ENCODE measurements at regions not wholly inside any gene's neighbourhood (a gene's known extent, or its start where the extent isn't known, plus 50 kb on each side); places are given as distances from the start of the nearest gene placed in this dataset.
"Not testable (repeated sequence)": the region's sequence is repeated elsewhere in the genome, so short reads cannot be mapped to it uniquely, and the experiment has no call there.

GRCh38 chr17:70945386-70945785, 776.1 kb downstream of the KCNJ2 start:
- Histone ChIP-seq H3K9me2 (ENCODE audit: insufficient read depth) (no peaks in the 10 kb centered on the region), H3K4me3 (no peak overlapping the region), H3F3A (ENCODE audit: insufficient read depth, low read depth) (no peaks in the 10 kb centered on the region), H3K27ac (no peak overlapping the region), H3K27me3 (ENCODE audit: insufficient read depth, low read depth) (no peaks in the 10 kb centered on the region), H3K4me1 (replicated peaks; ENCODE audit: insufficient read depth) (no peaks in the 10 kb centered on the region), H3K4me2 (no peak overlapping the region), H3K9me3 (ENCODE audit: insufficient read depth, low read depth) (no peaks in the 10 kb centered on the region), H3K79me2 (ENCODE audit: low read depth) (no peaks in the 10 kb centered on the region), H3K36me3 (ENCODE audit: low read depth) (no peaks in the 10 kb centered on the region), H4K20me1 (ENCODE audit: insufficient read depth) (no peaks in the 10 kb centered on the region), H2AFZ (no peak overlapping the region)
- no TSS peak for BruUV-seq (replicated peaks)
- intact Hi-C loops (cut with micrococcal nuclease; ENCODE audit: unreplicated experiment), result no loop called here
- ChIA-PET POLR2A (ENCODE audit: unreplicated experiment) (interaction anchor here (0.5 kb wide), 1 partner anchor 60 kb away, joined by 7 read pairs; no protein-coding TSS in a partner anchor), CTCF (no interaction called here)
- TF ChIP-seq, protein P1, sequence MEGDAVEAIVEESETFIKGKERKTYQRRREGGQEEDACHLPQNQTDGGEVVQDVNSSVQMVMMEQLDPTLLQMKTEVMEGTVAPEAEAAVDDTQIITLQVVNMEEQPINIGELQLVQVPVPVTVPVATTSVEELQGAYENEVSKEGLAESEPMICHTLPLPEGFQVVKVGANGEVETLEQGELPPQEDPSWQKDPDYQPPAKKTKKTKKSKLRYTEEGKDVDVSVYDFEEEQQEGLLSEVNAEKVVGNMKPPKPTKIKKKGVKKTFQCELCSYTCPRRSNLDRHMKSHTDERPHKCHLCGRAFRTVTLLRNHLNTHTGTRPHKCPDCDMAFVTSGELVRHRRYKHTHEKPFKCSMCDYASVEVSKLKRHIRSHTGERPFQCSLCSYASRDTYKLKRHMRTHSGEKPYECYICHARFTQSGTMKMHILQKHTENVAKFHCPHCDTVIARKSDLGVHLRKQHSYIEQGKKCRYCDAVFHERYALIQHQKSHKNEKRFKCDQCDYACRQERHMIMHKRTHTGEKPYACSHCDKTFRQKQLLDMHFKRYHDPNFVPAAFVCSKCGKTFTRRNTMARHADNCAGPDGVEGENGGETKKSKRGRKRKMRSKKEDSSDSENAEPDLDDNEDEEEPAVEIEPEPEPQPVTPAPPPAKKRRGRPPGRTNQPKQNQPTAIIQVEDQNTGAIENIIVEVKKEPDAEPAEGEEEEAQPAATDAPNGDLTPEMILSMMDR (conservative IDR thresholded peaks at IDR 0.05), result no peak
- TF ChIP-seq EZH2 (IDR thresholded peaks at IDR 0.05; ENCODE audit: low read depth), result no peak
- no peak for DNase-seq

DNA sequence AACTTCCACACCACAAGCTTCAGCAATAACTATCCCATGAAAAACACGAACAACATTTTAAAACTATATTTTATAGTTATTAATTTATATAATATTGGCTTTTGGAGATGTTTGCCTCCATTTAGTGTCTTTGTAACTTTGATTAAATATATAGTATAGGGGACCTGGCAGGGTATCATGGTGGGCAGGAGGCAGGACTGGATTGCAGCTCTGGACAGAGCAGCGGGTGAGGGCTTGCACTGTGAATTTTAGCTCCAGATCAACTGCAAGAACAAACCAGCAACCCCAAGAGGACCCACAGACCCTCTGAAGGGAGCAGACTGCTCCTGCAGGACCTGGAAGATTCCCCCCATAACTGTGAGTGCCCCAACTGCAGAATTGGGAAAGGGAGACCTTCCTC, 777.9 kb downstream of the KCNJ2 start:
- Histone ChIP-seq H3K27ac (no peak overlapping the region), H3K4me1 (replicated peaks; ENCODE audit: insufficient read depth) (no peaks in the 10 kb centered on the region), H4K20me1 (ENCODE audit: insufficient read depth) (no peaks in the 10 kb centered on the region), H3K4me3 (no peak overlapping the region), H3K36me3 (ENCODE audit: low read depth) (no peaks in the 10 kb centered on the region), H2AFZ (no peak overlapping the region), H3K9me2 (ENCODE audit: insufficient read depth) (no peaks in the 10 kb centered on the region), H3K9me3 (ENCODE audit: insufficient read depth, low read depth) (no peaks in the 10 kb centered on the region), H3F3A (ENCODE audit: insufficient read depth, low read depth) (no peaks in the 10 kb centered on the region), H3K79me2 (ENCODE audit: low read depth) (no peaks in the 10 kb centered on the region), H3K4me2 (no peak overlapping the region), H3K27me3 (ENCODE audit: insufficient read depth, low read depth) (no peaks in the 10 kb centered on the region)
- ChIA-PET CTCF (no interaction called here), POLR2A (ENCODE audit: unreplicated experiment) (interaction anchor here (0.6 kb wide), 1 partner anchor 1084 kb away, joined by 3 read pairs; no protein-coding TSS in a partner anchor)
- no peak for DNase-seq
- BruUV-seq (replicated peaks), result no TSS peak
- TF ChIP-seq EZH2 (IDR thresholded peaks at IDR 0.05; ENCODE audit: low read depth), result no peak
- TF ChIP-seq, protein P1 (conservative IDR thresholded peaks at IDR 0.05), result no peak
- intact Hi-C loops (cut with micrococcal nuclease; ENCODE audit: unreplicated experiment), result no loop called here

DNA sequence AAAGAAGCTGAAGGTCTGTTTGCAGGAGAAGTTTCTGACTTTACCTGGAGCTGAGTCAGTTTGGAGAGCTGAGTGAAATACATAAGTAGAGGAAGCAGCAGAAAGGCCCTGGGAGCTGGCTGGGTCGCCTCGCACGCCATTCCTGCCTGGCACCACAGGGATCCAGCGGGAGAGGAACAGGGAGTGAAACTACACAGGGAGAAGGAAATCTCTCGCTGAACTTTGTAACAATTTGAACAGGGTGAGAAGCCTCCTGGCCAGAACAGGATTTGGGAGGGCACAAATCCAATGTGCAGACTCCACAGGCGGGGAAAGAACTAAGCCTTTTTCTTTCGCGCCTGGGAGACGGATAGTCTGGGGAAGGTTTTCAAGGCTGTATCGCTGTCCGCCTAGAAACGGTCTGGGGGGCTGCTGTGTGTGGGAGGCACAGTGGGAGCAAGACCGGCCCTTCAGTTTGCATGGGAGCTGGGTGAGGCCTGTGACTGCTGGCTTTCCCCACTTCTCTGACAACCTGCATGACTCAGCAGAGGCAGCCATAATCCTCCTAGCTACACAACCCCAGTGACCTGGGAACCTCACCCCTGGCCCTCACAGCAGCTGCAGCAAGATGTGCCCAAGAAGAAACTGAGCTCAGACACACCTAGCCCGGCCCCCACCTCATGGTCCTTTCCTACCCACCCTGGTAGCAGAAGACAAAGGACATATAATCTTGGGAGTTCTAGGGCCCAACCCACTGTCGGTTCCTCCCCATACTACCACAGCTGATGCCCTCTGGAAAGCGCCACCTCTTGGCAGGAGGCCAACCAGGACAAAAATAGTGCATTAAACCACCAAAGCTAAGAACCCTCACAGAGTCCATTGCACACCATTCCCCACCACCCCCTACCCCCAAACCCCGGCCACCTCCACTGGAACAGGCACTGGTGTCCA, 778.6 kb downstream of the KCNJ2 start:
- BruUV-seq (replicated peaks), result no TSS peak
- CTCF ChIA-PET, result no interaction called here

GRCh38 chr17:70953140-70953539, 783.8 kb downstream of the KCNJ2 start:
- H3K9me2 ChIP-seq (ENCODE audit: insufficient read depth); H4K20me1 ChIP-seq (ENCODE audit: insufficient read depth); H3F3A ChIP-seq (ENCODE audit: insufficient read depth, low read depth); H3K36me3 ChIP-seq (ENCODE audit: low read depth); H3K27ac ChIP-seq; H3K79me2 ChIP-seq (ENCODE audit: low read depth); H3K4me2 ChIP-seq; H3K4me3 ChIP-seq; H3K4me1 ChIP-seq (replicated peaks; ENCODE audit: insufficient read depth); intact Hi-C loops (cut with micrococcal nuclease; ENCODE audit: unreplicated experiment); DNase-seq; H2AFZ ChIP-seq; POLR2A ChIA-PET (ENCODE audit: unreplicated experiment); H3K27me3 ChIP-seq (ENCODE audit: insufficient read depth, low read depth); CTCF ChIA-PET; H3K9me3 ChIP-seq (ENCODE audit: insufficient read depth, low read depth); BruUV-seq (replicated peaks): not testable (repeated sequence)

More for the DNA sequence above, 778.6 kb downstream of the KCNJ2 start:
- Histone ChIP-seq H3K36me3 (ENCODE audit: low read depth) (no peaks in the 10 kb centered on the region), H3K4me3 (no peak overlapping the region), H3K27ac (no peak overlapping the region), H3K4me2 (no peak overlapping the region), H3K4me1 (replicated peaks; ENCODE audit: insufficient read depth) (no peaks in the 10 kb centered on the region), H3K27me3 (ENCODE audit: insufficient read depth, low read depth) (no peaks in the 10 kb centered on the region), H3F3A (ENCODE audit: insufficient read depth, low read depth) (no peaks in the 10 kb centered on the region), H4K20me1 (ENCODE audit: insufficient read depth) (no peaks in the 10 kb centered on the region), H2AFZ (0 out of 2 replicates have a peak overlapping the region, but pooled peaks have one; percentile 37), H3K79me2 (ENCODE audit: low read depth) (no peaks in the 10 kb centered on the region), H3K9me2 (ENCODE audit: insufficient read depth) (no peaks in the 10 kb centered on the region), H3K9me3 (ENCODE audit: insufficient read depth, low read depth) (no peaks in the 10 kb centered on the region)
- DNase-seq, result no peak
- POLR2A ChIA-PET (ENCODE audit: unreplicated experiment), result no interaction called here
- TF ChIP-seq, protein P1 (conservative IDR thresholded peaks at IDR 0.05), result no peak
- TF ChIP-seq EZH2 (IDR thresholded peaks at IDR 0.05; ENCODE audit: low read depth), result no peak
- intact Hi-C loops (cut with micrococcal nuclease; ENCODE audit: unreplicated experiment), result no loop called here

Measured in PC-9 (cell line).